MV-4-11 (cell line): ENCODE measurements at regions not wholly inside any gene's neighbourhood (a gene's known extent, or its start where the extent isn't known, plus 50 kb on each side); places are given as distances from the start of the nearest gene placed in this dataset.
"Not testable (repeated sequence)": the region's sequence is repeated elsewhere in the genome, so short reads cannot be mapped to it uniquely, and the experiment has no call there.

ENCODE experiments used
- DNase-seq: peaks from one replicate; lab custom pipeline; 2025; lab: John Stamatoyannopoulos, UW

DNA sequence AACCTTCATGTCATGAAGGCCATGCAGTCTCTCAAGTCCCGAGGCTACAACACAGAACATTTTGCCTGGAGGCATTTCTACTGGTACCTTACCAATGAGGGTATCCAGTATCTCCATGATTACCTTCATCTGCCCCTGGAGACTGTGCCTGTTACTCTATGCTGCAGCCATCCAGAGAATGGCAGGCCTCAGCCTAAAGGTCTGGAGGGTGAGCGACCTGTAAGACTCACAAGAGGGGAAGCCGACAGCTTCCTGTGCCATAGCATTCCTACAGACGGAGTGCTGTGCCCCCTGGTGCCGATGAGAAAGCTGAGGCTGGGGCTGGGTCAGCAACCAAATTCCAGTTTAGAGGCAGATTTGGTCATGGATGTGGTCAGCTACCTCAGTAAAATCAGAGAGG is 51.3 kb upstream of the CADPS start:
- DNase-seq: no peak

DNA sequence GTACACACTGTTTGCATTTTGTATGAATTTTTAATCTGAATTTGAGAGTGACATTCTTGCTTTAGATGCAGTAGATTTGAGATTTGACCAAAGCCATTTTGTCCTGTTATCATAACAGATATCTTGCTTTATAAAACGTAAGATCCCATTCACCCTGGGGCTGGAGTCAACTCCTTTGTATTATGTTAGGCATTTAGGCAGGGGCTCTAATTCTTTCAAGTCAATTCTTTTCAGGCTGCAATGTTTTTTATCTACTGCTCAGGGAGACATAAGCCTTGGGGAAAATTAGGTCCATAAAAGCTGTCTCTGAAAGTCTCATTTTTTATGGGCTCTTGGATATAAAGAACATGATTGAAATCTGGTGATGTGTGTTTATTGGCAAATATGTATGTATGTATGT is 53.0 kb upstream of the CADPS start:
- DNase-seq: no peak

- no peak for DNase-seq
Observed at GRCh38 chr3:62929771-62930170, 54.6 kb upstream of the CADPS start.

DNA sequence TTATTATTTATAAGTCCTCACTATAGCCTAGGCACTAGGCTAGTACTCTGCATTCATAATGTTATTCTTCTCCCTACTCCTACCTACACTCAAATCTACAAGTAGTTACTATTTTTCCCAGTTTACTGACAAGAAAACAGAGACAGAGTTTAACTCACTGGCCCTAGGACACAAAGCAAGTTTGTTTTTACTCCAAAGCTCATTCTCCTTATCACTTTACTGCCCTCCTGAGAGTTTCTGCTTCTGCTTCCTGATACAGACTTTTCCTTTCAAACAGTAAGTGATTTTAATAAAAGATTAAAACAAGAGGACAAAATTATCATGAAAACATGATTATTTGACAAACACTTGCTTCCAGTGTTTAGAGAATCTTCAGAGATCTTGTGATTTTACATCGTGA is 60.6 kb upstream of the CADPS start:
- DNase-seq: no peak

- DNase-seq: no peak
Observed at GRCh38 chr3:62936626-62937254, 61.5 kb upstream of the CADPS start.

GRCh38 chr3:62938583-62938982 is 63.4 kb upstream of the CADPS start:
- DNase-seq: no peak

GRCh38 chr3:62939707-62940106 is 64.5 kb upstream of the CADPS start:
- no peak for DNase-seq

DNA sequence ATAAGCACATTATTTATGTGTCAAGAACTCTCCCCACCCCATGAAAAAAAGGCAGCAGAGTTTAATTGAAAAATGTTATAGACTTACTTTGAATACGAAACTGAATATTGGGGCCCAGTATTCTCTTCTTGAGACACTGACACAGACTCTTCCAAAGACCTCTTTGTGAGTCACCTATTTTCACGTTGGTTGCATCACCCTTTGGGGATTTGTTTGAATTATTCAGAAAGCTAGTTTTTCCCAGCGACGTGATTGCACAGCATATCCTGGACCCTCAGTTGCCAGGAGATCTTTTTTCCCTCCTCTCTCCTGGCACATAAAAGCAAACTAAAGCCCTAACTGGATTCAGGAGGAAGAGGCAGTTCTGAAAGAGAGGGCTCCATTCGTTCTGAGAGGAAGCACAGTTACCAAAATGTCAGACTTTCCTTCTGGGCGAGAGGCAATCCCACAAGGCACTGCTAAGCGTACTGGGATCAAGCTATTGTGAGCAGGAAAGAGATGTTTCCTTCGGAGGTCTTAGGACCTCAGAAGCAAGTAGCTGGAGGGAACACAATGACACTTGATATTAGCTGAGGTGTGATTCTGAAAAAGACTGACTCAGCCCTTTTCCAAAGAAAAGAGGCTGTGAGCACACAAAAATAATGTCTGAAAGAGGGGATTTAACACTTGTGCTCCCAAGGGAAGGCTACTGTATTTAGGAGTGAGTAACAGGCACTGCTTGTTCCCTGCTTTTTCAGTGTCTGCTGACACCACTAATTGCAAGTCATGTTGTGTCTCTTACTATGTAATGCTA is 65.8 kb upstream of the CADPS start:
- DNase-seq: no peak

- DNase-seq: no peak
Observed at GRCh38 chr3:62942227-62942626, 67.0 kb upstream of the CADPS start.

DNA sequence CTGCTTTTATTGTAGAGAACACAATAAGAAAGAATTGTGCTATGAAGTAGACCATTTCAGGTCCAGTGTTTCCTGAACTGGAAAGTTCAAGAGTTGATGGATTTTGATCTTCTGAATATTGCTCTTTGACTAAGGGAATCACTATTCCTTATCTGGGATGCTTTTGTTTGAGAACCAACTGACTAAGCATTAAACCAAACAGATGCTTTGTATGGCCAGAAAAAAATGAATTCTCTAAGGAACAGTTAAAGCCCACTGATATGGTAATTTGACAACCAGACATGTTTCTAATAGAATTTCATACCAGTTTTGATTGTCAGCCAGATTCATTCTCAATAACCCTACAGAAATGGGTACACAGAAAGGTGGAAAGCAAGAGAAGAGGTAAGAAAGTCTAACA is 67.5 kb upstream of the CADPS start:
- DNase-seq: no peak

DNA sequence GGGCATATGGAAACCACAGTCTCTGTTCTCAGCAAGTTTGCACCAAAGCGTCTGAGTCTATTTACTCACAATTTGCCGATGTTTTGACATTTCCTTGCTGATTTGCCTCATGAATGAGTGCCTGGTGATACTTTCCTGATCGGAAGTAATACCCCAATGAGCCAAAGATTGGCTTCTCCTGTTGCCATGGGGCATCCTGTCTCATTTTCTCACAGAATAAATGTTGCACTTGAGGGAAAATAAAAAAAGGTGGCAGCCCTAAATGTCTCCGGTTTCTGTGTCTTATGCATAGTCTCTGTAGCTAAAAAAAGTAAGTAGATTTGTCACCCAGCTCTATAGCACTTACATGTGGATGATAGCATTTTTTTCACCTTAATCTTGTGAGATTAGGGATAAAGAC is 73.7 kb upstream of the CADPS start:
- no peak for DNase-seq

- DNase-seq: no peak
Observed at GRCh38 chr3:62950210-62950609, 75.0 kb upstream of the CADPS start.

GRCh38 chr3:62951037-62951613 is 75.9 kb upstream of the CADPS start:
- DNase-seq: no peak

DNA sequence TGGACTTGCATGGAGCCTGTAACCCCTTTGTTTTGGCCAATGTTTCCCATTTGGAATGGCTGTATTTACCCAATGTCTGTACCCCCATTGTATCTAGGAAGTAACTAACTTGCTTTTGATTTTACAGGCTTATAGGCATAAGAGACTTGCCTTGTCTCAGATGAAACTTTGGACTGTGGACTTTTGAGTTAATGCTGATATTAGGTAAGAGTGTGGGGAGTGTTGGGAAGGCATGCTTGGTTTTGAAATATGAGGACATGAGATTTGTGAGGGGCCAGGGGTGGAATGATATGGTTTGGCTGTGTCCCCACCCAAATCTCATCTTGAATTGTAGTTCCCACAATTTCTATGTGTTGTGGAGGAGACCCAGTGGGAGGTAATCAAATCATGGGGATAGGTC is 76.7 kb upstream of the CADPS start:
- DNase-seq: not testable (repeated sequence)

DNA sequence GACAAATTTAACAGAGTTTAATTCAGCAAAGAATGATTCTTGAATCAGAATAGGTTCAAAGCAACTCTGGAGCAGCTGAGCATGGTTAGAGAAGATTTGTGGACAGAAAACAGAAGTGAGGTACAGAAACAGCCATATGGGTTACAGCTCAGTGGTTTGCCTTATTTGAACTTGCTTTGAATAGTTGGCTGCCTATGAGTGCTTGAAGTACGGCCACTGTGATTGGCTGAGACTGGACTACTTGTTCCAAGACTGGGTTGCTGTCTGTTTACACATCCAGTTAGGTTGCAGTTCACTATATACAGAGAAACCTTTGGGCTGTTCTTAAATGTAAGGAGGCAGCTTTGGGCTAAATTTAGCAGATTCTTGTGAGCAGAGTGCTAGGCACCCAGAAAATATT is 79.4 kb upstream of the CADPS start:
- no peak for DNase-seq

DNA sequence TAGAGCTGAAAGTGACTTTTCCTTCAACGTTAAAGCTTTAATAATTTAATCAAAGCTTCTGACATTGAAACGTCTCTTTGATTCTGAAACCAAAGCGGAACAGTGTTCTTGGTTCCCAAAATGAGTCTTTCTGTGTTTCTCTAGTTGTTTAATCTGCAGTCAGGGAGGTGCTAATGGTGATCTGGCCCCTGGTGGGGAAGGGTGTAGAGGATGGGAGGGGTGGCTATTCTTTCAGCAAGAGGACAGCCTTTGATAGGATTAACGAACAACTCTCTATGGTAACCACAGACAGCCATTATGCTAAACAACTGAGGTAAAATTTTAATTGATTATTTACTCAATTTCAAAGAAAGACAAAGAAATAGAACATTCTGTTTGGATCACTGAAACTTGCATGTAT is 79.9 kb upstream of the CADPS start:
- DNase-seq: no peak

DNA sequence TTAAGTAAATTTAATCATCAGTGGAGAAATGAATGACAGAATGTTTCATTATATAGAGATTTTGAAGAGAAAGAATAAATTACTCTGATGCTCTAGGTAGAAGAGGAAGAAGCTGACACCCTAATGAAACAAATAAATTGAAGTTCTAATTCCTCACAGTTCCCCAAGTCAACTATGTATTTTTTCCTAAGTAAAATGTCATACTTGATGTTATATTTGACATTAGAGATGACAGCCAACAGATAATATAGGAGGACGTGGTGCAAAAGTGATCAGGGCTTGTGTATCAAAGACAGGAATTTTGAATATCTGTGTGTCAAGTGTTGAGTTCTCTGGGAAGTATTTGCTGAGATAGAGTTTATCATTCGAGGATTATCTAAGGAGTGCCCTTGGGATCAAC is 81.2 kb upstream of the CADPS start:
- DNase-seq: no peak

DNA sequence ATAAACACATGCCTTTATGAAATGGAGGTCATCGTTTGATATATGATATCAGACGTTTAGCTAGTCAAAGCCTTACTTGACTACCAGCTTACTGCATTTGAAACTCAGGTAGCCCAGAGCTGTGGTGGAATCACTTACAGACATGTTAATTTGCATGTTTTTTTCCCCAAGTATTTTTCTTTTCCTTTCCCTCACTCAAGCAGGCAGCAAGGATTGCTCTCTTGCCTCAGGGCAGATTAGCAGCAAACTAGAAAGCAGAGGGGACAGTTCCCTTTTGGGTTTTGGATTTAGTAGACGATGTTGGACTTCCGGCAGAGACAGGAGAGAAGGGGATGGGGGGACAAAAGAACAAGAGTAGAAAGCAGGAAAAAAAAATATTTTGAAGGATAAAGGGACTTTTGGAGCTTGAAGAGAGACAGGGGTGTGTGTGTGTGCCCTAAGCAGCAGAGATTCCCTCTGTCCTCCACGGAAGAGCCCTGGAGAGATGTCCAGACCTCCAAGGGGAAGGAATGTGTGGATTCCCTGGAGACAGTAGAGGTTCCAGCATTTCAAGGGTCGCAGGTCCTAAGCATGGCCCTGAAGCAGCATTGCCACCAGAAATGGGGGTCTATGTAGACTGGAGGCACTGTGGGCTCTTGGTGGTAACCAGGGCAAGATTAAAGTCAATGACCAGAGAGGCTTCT is 86.8 kb upstream of the CADPS start:
- DNase-seq: no peak

DNA sequence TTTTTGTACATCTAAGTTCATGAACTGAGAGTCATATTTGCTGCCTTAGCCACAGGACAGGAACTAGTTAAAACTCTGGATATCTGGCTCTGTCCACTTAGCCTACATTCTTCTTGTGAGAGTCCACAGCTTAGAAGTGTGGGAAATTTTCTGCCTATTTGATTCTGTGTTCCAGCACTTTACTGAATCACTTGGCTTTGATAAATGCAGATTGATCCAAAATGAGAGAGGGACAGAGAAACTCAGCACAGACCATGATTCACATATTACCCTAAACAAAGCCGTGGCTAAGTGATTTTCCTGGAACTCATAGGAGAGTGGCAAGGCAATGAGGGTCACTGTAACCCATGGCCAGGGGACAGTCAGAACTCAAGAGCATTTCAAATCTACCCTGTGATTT is 87.5 kb upstream of the CADPS start:
- DNase-seq: no peak

DNA sequence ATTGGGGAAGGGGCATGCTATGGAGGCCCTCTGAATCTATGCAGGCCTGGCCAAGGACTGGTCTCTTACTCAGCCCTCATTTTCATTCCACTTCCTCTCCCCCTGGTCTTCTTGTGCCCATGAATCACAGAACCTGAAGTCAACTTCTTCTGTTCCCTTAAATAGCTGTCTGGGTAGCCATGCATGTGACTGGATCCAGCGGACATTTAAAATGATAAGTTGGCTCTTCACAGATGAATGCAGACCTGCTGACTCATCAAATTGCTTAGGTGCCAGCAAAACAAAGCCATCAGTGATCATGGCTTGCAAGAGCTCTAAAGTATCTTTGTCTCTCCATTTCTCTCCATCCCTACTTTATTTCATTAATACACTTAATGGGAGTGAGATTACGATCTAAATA is 90.1 kb upstream of the CADPS start:
- no peak for DNase-seq

- DNase-seq: no peak
Observed at GRCh38 chr3:62968128-62968527, 92.9 kb upstream of the CADPS start.

GRCh38 chr3:62970648-62971047 is 95.4 kb upstream of the CADPS start:
- DNase-seq: no peak

DNA sequence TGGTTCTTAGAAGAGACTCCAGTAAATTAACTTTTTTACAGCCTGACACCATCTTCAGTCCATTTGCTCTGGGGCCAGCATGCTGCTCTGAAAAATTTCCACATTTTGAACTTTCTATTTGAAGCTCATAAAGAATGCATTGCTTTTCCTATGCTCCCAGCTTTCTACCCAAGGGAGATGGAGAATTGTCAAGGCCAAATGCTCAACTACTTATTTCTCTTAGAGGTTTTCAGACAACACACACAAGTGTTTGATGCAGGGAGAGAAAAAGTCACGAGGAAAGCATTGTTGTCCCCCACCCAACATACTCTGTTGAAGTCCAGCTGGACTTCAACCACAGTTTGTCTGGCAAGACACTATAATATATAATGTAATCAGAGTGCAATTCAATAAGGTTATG is 100.3 kb upstream of the CADPS start:
- DNase-seq: no peak
